CD1c-positive myeloid dendritic cell (primary cell): ENCODE measurements at regions not wholly inside any gene's neighbourhood (a gene's known extent, or its start where the extent isn't known, plus 50 kb on each side); places are given as distances from the start of the nearest gene placed in this dataset.
"Not testable (repeated sequence)": the region's sequence is repeated elsewhere in the genome, so short reads cannot be mapped to it uniquely, and the experiment has no call there.

Experiments
- DNase-seq: peaks from one replicate; pipeline ENCODE4 v3.0.0-alpha.2; 2016; ENCODE audit errors: extremely low spot score

DNA sequence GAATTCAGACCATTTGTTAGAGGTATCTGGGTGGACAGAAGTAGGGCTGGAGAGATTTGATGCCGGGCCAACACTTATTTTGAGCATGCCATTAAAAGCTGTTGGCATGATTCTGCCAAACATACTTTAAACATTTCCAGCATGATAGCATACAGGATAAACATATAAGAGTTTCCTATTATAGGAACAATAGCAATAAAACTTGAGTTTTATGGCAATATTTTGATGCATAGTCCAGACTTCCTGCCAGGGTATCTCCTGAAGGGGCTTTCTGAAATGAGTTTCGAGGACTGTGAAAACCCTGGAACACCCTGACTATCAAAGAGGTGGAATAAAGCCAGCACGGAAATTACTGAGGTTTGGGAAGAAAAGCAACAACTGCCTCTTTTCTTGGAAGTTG lies 1398.0 kb upstream of the NXPH2 start:
- no peak for DNase-seq

DNA sequence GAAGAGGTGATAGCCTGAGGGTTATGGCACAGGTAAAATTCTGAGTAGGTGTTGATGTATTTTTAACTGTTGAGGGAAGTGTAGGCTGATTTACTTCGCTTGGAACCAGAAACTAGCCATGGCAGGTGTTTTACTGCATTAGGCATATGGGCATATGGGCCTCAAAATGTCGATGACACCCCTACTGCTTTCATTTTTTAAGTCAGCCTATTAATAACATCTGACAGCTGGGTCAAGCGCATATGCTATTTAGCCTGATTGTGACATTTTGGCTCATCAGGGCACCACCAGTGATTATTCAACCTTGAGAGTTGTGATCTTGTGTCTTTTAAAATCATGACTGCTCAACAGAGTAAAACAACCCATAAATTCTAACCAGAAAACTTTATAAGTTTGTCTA lies 1396.9 kb upstream of the NXPH2 start:
- no peak for DNase-seq

DNA sequence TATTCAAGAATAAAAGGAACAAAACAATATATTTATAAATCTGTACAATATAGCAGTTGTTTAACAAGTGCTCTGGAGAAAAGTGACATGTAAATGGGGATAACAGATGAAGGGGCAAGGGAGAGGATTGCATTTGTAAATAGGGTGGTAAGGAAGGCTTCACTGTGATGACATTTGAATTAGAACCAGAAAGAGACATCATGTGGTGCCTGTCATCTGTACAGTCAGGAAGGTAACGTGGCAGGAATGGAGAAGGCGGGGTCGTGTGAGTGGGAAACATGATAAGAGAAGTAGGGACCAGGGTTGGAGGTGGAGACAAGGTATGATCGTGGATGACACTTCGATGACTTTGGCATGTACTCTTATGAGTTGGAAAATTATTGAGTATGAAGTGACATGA lies 1393.6 kb upstream of the NXPH2 start:
- no peak for DNase-seq

DNA sequence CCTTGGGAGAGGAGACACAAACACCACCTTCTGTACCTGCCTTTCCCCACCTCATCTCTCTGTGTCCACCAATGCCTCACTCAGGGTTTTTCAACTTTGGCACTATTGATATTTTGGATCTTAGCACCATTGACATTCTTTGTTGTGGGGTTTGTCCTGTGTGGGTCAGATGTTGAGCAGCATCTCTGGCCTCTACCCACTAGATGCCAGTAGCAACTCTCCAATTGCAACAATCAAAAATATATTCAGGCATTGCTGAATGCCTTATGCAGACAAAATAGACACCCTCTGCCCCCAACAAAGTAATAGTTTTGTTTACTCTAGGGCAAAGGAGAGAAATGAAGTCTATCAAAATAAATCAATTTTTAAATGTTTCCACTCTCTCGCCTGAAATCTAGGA lies 1384.3 kb upstream of the NXPH2 start:
- no peak for DNase-seq

DNA sequence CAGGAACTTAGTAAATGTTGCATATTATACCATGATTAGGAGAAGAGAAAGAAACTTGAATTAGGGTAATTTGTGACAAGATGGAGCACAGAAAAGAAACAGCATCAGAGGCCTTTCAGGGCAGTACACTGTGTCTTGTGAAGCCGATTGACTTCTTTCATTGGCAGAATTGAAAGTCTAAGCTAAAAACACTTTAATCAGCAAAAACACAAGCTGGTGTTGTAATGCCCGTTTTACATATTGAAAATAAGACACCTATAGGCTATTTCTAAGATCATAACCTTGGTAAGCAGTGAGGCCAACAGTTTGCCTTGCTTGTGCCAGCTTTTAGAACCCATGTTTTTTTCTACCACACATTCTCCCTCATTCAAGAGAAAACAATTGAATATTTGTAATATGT lies 1378.1 kb upstream of the NXPH2 start:
- DNase-seq, result no peak

DNA sequence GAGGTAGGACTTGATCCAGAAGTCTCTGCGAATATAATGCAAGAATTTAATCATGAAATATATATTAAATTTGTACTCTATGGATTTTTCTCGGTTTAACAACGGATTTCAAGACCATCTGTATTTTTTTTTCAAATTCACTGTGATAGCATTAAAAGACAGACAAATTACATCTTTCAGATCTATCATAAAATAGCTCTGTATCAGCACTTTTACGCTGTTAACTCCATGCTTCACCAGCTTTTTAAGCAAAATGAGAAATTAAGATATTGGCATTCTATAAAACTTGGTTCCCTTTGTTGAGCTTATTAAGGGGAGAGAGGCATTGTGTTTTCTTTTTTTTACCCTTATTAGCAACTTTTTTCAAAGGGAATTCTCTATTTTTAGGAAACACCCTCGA lies 1377.6 kb upstream of the NXPH2 start:
- no peak for DNase-seq

DNA sequence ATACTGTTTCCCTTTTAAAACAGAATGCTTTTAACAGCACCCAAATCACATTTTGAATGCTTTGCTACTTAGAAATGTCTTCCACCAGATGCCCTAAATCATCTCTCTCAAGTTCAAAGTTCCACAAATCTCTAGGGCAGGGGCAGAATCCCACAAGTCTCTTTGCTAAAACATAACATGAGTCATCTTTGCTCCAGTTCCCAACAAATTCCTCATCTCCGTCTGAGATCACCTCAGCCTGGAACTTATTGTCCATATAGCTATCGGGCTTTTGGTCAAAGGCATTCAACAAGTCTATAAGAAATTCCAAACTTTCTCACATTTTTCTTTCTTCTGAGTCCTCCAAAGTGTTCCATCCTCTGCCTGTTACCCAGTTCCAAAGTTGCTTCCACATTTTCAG lies 1374.5 kb upstream of the NXPH2 start:
- no peak for DNase-seq

DNA sequence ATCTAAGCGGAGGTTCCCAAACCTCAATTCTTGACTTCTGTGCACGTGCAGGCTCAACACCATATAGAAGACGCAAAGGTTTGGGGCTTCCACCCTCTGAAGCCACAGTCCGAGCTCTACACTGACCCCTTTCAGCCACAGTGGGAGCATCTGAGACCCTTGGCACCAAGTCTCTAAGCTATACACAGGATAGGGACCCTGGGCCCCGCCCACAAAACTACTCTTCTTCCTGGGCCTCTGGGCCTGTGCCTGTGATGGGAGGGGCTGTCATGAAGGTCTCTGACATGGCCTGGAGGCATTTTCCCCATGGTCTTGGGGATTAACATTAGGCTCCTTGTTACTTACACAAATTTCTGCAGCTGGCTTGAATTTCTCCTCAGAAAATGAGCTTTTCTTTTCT lies 1374.1 kb upstream of the NXPH2 start:
- DNase-seq, result no peak

DNA sequence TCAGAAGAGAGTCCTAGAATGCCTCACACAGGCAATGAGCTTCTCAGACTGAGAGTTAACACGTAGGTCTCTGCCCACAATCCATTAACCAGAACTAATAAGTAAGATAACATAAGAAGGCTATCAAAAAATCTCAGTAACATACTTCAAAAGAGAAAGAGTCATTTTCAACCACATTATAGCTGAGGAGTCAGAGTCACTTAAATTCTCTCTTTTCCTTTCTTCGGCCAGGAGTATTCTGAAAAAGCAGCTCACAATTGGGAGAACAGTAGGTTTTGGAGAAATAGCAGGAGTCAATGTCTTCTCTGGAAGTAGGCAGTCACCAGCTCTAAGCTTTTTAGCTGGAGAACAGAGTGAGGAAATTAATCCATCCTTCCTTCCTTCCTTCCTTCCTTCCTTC lies 1364.4 kb upstream of the NXPH2 start:
- no peak for DNase-seq

DNA sequence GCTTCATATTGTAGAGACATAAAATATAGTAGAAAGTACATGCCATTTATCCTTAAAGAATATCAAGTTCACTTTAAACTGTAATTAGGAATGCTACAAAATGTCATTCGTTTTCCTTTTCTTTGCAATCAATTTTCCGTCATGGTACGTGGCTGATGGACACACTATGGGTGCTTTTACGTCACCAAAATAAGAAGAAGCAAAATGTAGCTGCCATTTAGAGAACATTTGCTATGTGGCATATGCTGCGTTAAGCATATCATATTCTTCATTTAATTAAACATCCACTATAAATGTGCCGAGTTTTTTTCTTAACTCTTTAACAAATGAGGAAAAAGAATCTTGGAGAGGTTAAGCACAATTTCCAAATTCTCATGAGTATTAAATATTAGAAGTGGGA lies 1358.5 kb upstream of the NXPH2 start:
- DNase-seq, result no peak

DNA sequence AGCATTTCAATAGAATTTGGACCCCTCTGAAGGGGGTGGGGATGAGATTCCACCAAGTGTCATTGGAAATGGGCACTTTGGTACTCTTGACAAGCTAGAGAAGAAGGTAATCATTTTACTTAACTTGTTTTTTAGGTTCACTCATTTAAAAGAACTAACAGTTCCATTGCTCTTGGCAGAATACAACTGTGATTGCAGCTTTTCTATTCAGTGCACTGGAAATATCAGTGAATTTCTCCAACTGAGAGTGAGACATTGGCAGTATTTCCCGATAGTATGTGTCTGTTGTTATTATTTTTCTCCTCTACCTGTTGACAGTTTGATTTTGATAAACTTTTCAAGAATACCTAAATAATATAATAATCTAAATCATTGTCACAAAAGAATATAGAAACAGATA lies 1356.7 kb upstream of the NXPH2 start:
- no peak for DNase-seq

DNA sequence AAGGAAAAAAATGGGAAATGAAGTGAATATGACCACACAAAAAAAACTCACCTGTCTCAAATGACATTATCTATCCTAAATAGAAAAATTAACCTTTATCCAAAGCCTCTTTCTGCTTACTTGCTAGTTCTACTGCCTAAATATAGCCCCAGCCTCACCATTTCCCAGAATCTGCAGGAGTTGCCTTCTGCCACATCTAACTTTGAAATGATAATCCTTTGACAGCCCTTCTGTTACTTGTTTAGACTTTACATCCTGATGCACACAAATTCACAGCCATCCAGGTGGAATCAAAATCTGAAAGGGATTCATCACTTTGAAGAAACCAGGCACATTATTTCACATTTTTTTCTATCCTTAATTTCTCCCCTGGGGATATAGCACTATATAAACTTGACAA lies 1356.2 kb upstream of the NXPH2 start:
- DNase-seq, result no peak

DNA sequence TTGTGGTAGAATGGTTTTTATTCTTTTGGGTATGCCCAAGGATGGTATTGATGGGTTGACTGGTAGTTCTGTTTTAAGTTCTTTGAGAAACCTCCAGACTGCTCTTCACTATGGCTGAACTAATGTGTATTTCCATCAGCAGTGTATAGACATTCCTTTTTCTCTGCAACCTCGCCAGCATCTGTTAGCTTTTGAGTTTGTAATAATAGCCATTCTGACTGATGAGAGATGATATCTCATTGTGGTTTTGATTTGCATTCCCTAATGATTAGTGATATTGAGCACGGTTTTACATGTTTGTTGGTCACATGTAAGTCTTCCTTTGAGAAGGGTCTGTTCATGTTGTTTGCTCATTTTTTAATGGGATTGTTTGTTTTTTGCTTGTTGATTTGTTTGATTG lies 1348.7 kb upstream of the NXPH2 start:
- no peak for DNase-seq

DNA sequence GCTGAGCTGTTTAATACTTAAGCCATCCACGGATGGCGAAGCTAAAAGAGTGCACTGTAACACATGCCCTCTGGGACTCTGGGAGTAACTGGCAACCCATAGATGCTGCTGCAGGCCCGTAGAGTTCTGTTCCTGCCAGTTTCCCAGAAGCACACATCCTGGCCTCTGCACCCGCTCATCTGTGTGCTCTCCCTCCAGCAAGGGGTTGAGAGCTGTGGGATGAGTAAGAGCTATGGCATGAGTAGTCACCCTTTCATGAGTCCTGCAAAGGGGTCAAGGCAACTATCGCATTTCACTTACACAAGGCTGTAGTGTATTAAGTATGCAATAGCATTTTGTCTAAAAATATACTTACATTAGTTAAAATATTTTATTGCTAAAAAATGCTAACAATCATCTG lies 1341.8 kb upstream of the NXPH2 start:
- no peak for DNase-seq

DNA sequence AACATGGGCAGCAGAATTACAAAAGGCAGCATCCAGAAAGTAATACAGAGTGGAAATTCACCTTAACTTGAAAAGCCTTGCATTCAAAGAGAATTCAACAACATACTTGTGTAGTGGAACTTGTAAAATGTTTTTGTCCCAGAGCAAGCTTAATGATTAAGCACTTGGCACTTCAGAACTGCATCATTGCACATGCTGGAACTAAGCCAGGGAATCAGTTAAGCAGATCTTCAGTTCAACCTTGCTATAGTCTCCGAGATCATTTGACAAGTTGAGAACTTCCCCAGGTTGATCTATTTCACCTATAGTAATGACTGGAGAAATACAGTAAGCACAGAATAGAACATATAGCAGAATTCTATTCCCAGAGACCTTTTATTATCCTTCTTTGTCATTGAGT lies 1337.2 kb upstream of the NXPH2 start:
- no peak for DNase-seq

DNA sequence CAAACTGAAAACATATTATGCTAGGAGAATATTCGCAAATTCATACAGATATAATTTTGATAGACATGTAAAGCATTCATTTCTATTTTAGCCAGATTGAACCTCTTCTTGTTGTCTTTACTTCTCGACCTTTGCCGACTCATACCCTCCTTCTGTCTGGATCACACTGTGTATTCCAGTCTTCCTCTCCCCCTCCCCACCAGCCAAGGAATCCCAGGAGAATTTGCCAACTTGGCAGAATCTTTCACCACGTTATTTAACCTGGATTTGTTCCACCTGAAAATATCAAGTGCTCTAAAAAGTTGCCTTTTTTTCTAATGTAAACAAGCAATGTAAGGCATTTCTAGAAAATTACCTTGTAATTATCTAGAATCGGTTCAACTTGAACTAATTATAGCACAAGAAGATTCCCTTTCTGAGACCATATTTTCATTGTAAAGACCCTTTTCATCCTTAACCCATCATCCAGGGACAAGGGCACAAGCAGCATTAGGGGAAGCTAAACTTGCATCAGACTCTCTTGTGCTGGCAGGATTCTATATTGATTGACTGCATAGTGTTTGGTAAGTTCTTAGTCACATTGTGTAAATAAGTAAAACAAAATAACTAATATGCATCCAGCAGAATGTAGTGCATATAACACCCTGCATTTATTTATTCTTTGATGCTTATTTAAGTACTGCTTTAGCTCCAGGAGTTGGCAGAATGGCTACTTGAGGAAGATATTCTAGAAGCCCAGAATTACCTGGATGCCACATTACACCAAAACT lies 1328.7 kb upstream of the NXPH2 start:
- DNase-seq, result no peak

DNA sequence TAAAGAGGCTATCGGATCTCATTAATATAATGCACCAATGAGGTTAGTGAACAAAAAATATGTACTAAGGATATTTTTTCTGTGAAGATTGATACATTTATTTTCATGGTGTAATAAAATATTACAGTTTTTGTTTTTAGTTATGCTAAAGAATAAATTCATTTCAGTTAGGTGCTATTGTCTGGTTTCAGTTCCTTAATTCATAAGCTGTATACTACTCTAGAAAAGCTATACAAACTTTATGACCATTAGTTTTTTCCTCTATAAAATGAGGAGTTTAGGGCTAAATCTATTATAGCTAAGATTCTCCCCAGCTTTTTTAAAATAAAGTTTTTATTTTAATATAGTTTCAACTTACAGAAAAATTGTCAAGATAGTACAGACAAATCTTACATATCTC lies 1311.7 kb upstream of the NXPH2 start:
- no peak for DNase-seq

DNA sequence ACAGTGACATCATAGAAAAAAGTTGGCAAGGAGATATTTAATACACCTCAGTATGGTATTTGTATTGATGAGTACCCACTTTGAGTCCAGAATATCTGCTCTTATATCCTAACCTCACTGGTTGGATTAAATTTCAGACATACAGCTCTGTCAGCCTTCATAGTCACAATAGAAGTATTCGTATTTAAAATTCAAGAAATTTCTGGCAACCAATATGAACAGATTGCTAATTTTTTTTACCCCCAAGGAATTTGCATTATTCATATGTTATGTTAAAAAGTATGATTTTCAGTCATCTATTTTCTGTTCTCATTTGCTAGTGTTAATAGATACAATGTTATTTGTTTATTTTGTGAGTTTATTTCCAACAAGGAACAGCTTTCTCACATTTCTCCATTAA lies 1306.8 kb upstream of the NXPH2 start:
- no peak for DNase-seq

DNA sequence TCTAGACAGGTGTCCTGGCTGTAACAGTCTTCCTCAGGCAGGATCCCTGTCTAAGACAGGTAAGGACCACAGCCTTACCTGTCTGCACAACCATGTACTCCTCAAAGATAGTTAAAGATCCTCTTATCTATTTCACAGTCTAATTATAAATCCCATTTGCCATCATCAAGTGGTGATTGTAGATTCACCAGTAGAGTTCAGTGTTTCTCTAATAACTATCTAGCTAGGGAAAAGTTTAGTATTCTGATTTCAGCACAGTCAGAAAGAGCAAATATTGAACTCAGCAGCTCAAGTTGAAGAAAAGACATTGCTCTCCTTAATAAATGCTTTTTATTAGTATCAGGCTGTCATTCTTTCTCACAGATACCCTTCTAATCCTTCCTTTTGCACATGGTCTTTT lies 1305.5 kb upstream of the NXPH2 start:
- no peak for DNase-seq

DNA sequence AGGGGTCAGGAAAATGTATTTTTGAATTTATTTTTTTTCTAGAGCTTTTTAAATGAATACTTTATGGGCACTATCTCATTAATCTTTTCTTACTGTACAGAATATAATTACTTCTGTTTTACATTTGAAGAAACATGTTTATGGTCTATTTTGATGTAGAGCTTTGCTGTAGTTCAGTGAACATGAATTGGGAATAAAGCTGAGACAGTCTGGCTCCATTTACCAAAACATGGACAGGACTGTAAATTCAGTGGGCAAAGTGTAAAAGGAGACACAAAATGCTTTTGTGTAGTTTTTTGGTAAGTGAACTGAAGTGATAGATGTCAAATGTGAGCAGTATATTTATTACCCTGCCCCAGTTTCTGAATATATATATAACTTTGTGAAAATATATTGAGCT lies 1298.8 kb upstream of the NXPH2 start:
- no peak for DNase-seq

DNA sequence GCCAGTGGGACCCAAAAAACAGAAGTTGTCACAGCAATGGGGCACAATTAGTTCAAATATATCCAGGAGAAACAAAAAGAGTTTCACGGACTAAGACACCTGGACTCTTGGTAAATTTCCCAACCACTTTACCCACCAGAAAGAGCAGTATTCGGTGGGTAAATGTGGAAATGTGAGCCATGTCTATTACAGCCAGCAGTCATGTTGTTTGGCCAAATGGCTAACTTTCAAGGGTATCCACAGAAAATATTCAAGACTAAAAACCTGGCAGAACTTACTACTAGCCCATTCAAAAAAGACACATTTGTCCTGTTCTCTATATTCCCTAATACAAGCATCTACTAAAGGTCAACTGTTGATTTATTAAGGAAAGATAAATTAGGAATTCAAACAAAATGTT lies 1296.0 kb upstream of the NXPH2 start:
- DNase-seq, result no peak

DNA sequence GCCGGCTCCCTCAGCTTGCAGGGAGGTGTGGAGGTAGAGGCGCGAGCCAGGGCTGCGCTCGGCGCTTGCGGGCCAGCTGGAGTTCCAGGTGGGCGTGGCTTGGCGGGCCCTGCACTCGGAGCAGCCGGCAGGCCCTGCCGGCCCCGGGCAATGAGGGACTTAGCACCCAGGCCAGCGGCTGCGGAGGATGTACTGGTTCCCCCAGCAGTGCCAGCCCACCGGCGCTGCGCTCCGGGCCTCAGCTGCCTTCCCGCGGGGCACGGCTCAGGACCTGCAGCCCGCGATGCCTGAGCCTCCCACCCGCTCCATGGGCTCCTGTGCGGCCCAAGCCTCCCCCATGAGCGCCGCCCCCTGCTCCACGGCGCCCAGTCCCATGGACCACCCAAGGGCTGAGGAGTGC lies 1293.6 kb upstream of the NXPH2 start:
- DNase-seq, result not testable (repeated sequence)

DNA sequence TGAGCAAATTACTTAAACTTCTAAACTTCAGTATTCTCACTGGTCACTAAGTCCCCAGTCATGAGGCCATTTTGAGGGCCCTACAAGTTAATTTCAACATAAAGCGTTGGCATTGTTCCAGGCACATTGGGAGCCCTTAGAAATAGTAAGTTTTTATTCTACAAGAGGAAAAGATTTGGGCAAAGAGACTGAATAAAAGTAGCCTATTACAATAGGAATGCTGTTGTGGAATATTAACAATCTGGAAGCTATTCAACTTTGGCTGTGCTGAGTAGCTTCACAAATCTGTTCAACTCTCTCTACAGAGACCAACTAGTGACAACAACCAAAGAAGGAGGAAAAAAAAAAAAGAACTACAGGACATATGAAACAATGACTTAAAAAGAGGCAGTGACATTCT lies 1287.5 kb upstream of the NXPH2 start:
- no peak for DNase-seq

DNA sequence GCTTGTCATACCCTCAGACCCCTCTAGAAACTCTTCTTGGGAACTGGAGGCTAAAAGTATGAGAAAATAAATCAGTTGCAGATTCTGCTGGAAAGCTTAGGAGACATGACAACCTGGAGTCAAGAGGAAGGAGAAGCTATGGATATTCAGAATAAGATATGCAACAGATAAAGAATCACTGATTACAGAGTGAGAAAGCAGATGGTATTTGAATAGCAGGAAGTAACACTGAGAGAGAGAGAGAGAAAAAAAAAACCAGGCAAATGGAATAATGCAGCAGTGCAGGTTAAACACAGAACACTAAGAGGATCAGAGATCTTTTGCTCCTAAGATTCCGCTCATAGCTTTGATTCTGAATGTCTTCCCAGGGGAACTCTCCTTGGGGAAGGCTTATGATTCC lies 1284.1 kb upstream of the NXPH2 start:
- DNase-seq, result no peak
